A549 (cell line): ENCODE measurements at regions not wholly inside any gene's neighbourhood (a gene's known extent, or its start where the extent isn't known, plus 50 kb on each side); places are given as distances from the start of the nearest gene placed in this dataset.

Source experiments
- ATAC-seq, 2 experiments: fragments of 200-7000 bp in 1 of 2; fragments of >200 bp in 1 of 2; cut with Nextera tagmentation in 1 of 2; cut with Tn5 transposase in 1 of 2; 3 replicates each; pipeline versions ENCODE4 v1.8.0 to v1.9.1; 2018 to 2020; ENCODE audit warnings: mild to moderate bottlenecking in 1 of 2, moderate library complexity in 1 of 2
- CTCF ChIA-PET: fragments of 300-600 bp; sonication (Branson Sonifier 250); formaldehyde crosslinking; extraction: SDS; loops from one replicate; lab custom pipeline; 2021; ENCODE audit warnings: antibody characterized with exemption, inconsistent platforms; lab: Yijun Ruan, JAX
- POLR2A ChIA-PET: fragments of 350-600 bp; formaldehyde crosslinking; extraction: SDS; loops from one replicate; lab custom pipeline; 2021; ENCODE audit warnings: antibody characterized with exemption, inconsistent platforms; lab: Yijun Ruan, JAX
- DNase-seq, 2 experiments: peaks; one replicate each; pipeline versions ENCODE4 v3.0.0 to v3.0.0-alpha.2; 2011 to 2016; ENCODE audit warnings: low read depth in 1 of 2, low spot score in 1 of 2
- FAIRE-seq: peaks from 2 replicates; lab custom pipeline; 2011; peaks lifted over from hg19 to GRCh38; lab: Jason Lieb, UNC
- H3K27ac ChIP-seq, 2 experiments: fragments of >200 bp; sonication (Bioruptor Twin); formaldehyde crosslinking; 3 replicates each; pipeline ENCODE4 v1.5.1; 2016 to 2017
- H3K4me1 ChIP-seq: fragments of >200 bp; sonication (Bioruptor Twin); formaldehyde crosslinking; 3 replicates; pipeline ENCODE4 v1.6.1; 2016
- H3K4me2 ChIP-seq: fragments of >200 bp; sonication (Bioruptor Twin); formaldehyde crosslinking; 3 replicates; pipeline ENCODE4 v1.6.1; 2016
- H3K4me3 ChIP-seq: fragments of >200 bp; sonication (Bioruptor Twin); formaldehyde crosslinking; 3 replicates; pipeline ENCODE4 v1.5.1; 2016
- H3K9me3 ChIP-seq: fragments of >200 bp; sonication (Bioruptor Twin); formaldehyde crosslinking; 3 replicates; pipeline ENCODE4 v1.6.1; 2016
- BHLHE40 ChIP-seq: IDR thresholded peaks from 2 replicates; pipeline ENCODE4 v1.6.1; 2012; ENCODE audit warnings: low read depth, low read length, inconsistent platforms
- CBX2 ChIP-seq: fragments of 200-600 bp; sonication (generic); IDR thresholded peaks from 2 replicates; pipeline ENCODE4 v1.6.1; 2016; ENCODE audit warnings: low read depth, mild to moderate bottlenecking, borderline replicate concordance
- CBX8 ChIP-seq: fragments of 200-600 bp; sonication (generic); IDR thresholded peaks from 2 replicates; pipeline ENCODE4 v1.6.1; 2016
- CEBPB ChIP-seq, 2 experiments: fragments of >200 bp in 1 of 2; sonication (Bioruptor Twin) in 1 of 2; formaldehyde crosslinking in 1 of 2; IDR thresholded peaks; 2 replicates each; pipeline ENCODE4 v1.6.1; 2012 to 2016
- GATA3 ChIP-seq: IDR thresholded peaks from 2 replicates; pipeline ENCODE4 v1.6.1; 2012; ENCODE audit warnings: borderline replicate concordance
- HES2 ChIP-seq: fragments of >200 bp; sonication (Bioruptor Twin); formaldehyde crosslinking; IDR thresholded peaks from 2 replicates; pipeline ENCODE4 v1.6.1; 2016
- HOXB13 ChIP-seq: fragments of 250-450 bp; sonication (Bioruptor Pico); IDR thresholded peaks from 2 replicates; pipeline ENCODE4 v1.5.0; 2020; ENCODE audit warnings: low read depth, mild to moderate bottlenecking, moderate library complexity
- KDM1A ChIP-seq: fragments of 200-600 bp; sonication (generic); IDR thresholded peaks from 2 replicates; pipeline ENCODE4 v1.6.1; 2016; ENCODE audit warnings: low read depth, mild to moderate bottlenecking
- MAFK ChIP-seq: fragments of 450-650 bp; IDR thresholded peaks from 2 replicates; pipeline ENCODE4 v1.6.1; 2014; ENCODE audit not compliant: partially characterized antibody
- NFE2L2 ChIP-seq: fragments of 150-350 bp; conservative IDR thresholded peaks from 2 replicates; pipeline ENCODE4 v1.6.1; 2014; ENCODE audit warnings: low read length
- NR3C1 ChIP-seq: fragments of >200 bp; sonication (Bioruptor Twin); formaldehyde crosslinking; IDR thresholded peaks from 3 replicates; pipeline ENCODE4 v1.6.1; 2017
- POLR2A ChIP-seq: IDR thresholded peaks from 2 replicates; pipeline ENCODE4 v1.6.1; 2012; ENCODE audit warnings: mild to moderate bottlenecking, low read length
- RAD21 ChIP-seq, 2 experiments: fragments of >200 bp in 1 of 2; sonication (Bioruptor Twin) in 1 of 2; formaldehyde crosslinking in 1 of 2; IDR thresholded peaks in 1 of 2; conservative IDR thresholded peaks in 1 of 2; 2 replicates in 1 of 2; 3 replicates in 1 of 2; pipeline ENCODE4 v1.6.1; 2012 to 2018; ENCODE audit warnings: inconsistent platforms in 1 of 2
- RARB ChIP-seq: fragments of 250-450 bp; sonication (Bioruptor Pico); IDR thresholded peaks from 2 replicates; pipeline ENCODE4 v1.8.0; 2021; ENCODE audit warnings: mild to moderate bottlenecking, moderate library complexity
- TFCP2L1 ChIP-seq: fragments of 250-450 bp; sonication (Bioruptor Pico); IDR thresholded peaks from 2 replicates; pipeline ENCODE4 v1.5.0; 2021; ENCODE audit warnings: mild to moderate bottlenecking
- ZC3H11A ChIP-seq: fragments of 450-650 bp; IDR thresholded peaks from 2 replicates; pipeline ENCODE4 v1.6.1; 2014; ENCODE audit warnings: antibody characterized with exemption, mild to moderate bottlenecking
- ZSCAN20 ChIP-seq: fragments of 250-450 bp; sonication (Bioruptor Pico); IDR thresholded peaks from 2 replicates; pipeline ENCODE4 v1.8.0; 2022; ENCODE audit warnings: mild to moderate bottlenecking, moderate library complexity
- WGBS: methylation state at CpG from one replicate; pipeline ENCODE4 v1.1.6; 2017; ENCODE audit errors: missing lambda C conversion rate; 5-methylcytosine and 5-hydroxymethylcytosine counted together
- TF ChIP-seq, protein P1 (sequence below): fragments of 250-450 bp; sonication (Bioruptor Pico); IDR thresholded peaks from 2 replicates; pipeline ENCODE4 v1.5.0; 2020; ENCODE audit warnings: low read depth, mild to moderate bottlenecking, moderate library complexity
- TF ChIP-seq, protein P2 (sequence below): fragments of >200 bp; sonication (Bioruptor Twin); formaldehyde crosslinking; IDR thresholded peaks from 3 replicates; pipeline ENCODE4 v1.6.1; 2016
- TF ChIP-seq, protein P3 (sequence below): fragments of 250-450 bp; sonication (Bioruptor Pico); IDR thresholded peaks from 2 replicates; pipeline ENCODE4 v1.5.0; 2021; ENCODE audit warnings: mild to moderate bottlenecking, moderate library complexity, borderline replicate concordance
- TF ChIP-seq, protein P4 (sequence below): fragments of >200 bp; sonication (Bioruptor Twin); formaldehyde crosslinking; IDR thresholded peaks from 3 replicates; pipeline ENCODE4 v1.5.1; 2016

GRCh38 chr10:113390896-113391295, 162.0 kb upstream of the HABP2 start:
- WGBS: 77% methylated on average over 4 of the region's 4 CpGs
- Histone ChIP-seq H3K4me3 (no peak overlapping the region), H3K4me1 (peaks cover 5% of the 10 kb centered on the region; the same call in 2 of the 3 replicates)
- ChIA-PET POLR2A (no interaction called here), CTCF (no interaction called here)
- no peak for TF ChIP-seq CEBPB (IDR thresholded peaks at IDR 0.05)
- no peak for TF ChIP-seq NR3C1
- TF ChIP-seq CBX2: no peak
- TF ChIP-seq ZSCAN20: no peak
- no peak for TF ChIP-seq HOXB13 (CRISPR knock-in tag)
- TF ChIP-seq RAD21 (conservative IDR thresholded peaks at IDR 0.05 in 1 of 2, IDR thresholded peaks at IDR 0.05 in 1 of 2): no peak
- TF ChIP-seq, all 56 proteins: peak for 0
- Histone ChIP-seq H3K9me3 (no peaks in the 10 kb centered on the region), H3K27ac (no peak overlapping the region), H3K4me2 (no peak overlapping the region)
- DNase-seq: no peak
- FAIRE-seq: no peak
- ATAC-seq: no peak

GRCh38 chr10:113397047-113397446, 155.8 kb upstream of the HABP2 start:
- Histone ChIP-seq H3K4me2 (no peak overlapping the region), H3K4me3 (no peak overlapping the region), H3K9me3 (no peaks in the 10 kb centered on the region), H3K4me1 (no peaks in the 10 kb centered on the region)
- CTCF ChIA-PET: interaction anchor here (0.8 to 1.0 kb wide), 2 partner anchors 12 to 29 kb away, joined by 3 read pairs; no protein-coding TSS in a partner anchor
- no peak for ATAC-seq
- POLR2A ChIA-PET: no interaction called here
- no peak for FAIRE-seq
- no peak for DNase-seq
- TF ChIP-seq POLR2A (no peak), CBX8 (no peak), NFE2L2 (no peak), KDM1A (no peak), GATA3 (no peak), MAFK (no peak), CEBPB (IDR thresholded peaks at IDR 0.05) (no peak), NR3C1 (no peak), HES2 (no peak), TFCP2L1 (no peak), RARB (CRISPR knock-in tag) (no peak), BHLHE40 (no peak), ZC3H11A (no peak)
- TF ChIP-seq, protein P1, sequence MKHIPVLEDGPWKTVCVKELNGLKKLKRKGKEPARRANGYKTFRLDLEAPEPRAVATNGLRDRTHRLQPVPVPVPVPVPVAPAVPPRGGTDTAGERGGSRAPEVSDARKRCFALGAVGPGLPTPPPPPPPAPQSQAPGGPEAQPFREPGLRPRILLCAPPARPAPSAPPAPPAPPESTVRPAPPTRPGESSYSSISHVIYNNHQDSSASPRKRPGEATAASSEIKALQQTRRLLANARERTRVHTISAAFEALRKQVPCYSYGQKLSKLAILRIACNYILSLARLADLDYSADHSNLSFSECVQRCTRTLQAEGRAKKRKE (CRISPR knock-in tag): no peak
- TF ChIP-seq, protein P2, sequence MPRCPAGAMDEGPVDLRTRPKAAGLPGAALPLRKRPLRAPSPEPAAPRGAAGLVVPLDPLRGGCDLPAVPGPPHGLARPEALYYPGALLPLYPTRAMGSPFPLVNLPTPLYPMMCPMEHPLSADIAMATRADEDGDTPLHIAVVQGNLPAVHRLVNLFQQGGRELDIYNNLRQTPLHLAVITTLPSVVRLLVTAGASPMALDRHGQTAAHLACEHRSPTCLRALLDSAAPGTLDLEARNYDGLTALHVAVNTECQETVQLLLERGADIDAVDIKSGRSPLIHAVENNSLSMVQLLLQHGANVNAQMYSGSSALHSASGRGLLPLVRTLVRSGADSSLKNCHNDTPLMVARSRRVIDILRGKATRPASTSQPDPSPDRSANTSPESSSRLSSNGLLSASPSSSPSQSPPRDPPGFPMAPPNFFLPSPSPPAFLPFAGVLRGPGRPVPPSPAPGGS: no peak
- TF ChIP-seq, protein P3, sequence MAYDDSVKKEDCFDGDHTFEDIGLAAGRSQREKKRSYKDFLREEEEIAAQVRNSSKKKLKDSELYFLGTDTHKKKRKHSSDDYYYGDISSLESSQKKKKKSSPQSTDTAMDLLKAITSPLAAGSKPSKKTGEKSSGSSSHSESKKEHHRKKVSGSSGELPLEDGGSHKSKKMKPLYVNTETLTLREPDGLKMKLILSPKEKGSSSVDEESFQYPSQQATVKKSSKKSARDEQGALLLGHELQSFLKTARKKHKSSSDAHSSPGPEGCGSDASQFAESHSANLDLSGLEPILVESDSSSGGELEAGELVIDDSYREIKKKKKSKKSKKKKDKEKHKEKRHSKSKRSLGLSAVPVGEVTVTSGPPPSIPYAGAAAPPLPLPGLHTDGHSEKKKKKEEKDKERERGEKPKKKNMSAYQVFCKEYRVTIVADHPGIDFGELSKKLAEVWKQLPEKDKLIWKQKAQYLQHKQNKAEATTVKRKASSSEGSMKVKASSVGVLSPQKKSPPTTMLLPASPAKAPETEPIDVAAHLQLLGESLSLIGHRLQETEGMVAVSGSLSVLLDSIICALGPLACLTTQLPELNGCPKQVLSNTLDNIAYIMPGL (CRISPR knock-in tag): no peak
- TF ChIP-seq, protein P4, sequence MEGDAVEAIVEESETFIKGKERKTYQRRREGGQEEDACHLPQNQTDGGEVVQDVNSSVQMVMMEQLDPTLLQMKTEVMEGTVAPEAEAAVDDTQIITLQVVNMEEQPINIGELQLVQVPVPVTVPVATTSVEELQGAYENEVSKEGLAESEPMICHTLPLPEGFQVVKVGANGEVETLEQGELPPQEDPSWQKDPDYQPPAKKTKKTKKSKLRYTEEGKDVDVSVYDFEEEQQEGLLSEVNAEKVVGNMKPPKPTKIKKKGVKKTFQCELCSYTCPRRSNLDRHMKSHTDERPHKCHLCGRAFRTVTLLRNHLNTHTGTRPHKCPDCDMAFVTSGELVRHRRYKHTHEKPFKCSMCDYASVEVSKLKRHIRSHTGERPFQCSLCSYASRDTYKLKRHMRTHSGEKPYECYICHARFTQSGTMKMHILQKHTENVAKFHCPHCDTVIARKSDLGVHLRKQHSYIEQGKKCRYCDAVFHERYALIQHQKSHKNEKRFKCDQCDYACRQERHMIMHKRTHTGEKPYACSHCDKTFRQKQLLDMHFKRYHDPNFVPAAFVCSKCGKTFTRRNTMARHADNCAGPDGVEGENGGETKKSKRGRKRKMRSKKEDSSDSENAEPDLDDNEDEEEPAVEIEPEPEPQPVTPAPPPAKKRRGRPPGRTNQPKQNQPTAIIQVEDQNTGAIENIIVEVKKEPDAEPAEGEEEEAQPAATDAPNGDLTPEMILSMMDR: no peak
- TF ChIP-seq, all 56 proteins: peak for 0
- WGBS: 46% methylated on average over 9 of the region's 9 CpGs
- no peak overlapping the region for H3K27ac ChIP-seq
